ENCODE measurements at regions not wholly inside any gene's neighbourhood (a gene's known extent, or its start where the extent isn't known, plus 50 kb on each side); places are given as distances from the start of the nearest gene placed in this dataset.
A peak's percentile ranks its signal among the peaks of the same experiment; 100 is the strongest.

DNA sequence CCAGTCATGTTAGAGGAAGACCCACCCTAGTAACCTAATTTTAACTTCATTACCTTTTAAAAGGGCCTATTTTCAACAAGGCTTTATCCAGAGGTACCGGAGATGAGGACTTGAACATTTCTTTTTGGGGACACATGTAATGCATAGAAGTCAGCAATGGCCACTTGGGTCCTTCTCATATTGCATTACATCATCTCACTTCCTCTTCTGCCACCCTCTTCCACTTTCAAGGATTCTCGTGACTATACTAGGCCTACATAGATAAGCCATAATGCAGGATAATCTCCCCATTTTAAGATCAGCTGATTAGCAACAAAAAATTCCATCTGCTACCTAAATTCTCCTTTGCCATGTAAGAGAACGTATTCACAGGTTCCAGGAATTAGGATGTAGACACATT lies 557.2 kb downstream of the KCTD12 start:
- no peak overlapping the region for H3K27ac ChIP-seq (ENCODE audit: low read length)
- TF ChIP-seq, protein P1, sequence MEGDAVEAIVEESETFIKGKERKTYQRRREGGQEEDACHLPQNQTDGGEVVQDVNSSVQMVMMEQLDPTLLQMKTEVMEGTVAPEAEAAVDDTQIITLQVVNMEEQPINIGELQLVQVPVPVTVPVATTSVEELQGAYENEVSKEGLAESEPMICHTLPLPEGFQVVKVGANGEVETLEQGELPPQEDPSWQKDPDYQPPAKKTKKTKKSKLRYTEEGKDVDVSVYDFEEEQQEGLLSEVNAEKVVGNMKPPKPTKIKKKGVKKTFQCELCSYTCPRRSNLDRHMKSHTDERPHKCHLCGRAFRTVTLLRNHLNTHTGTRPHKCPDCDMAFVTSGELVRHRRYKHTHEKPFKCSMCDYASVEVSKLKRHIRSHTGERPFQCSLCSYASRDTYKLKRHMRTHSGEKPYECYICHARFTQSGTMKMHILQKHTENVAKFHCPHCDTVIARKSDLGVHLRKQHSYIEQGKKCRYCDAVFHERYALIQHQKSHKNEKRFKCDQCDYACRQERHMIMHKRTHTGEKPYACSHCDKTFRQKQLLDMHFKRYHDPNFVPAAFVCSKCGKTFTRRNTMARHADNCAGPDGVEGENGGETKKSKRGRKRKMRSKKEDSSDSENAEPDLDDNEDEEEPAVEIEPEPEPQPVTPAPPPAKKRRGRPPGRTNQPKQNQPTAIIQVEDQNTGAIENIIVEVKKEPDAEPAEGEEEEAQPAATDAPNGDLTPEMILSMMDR (IDR thresholded peaks at IDR 0.05; ENCODE audit: low read length), result no peak
- TF ChIP-seq EZH2 (optimal IDR thresholded peaks at IDR 0.05; ENCODE audit: low read depth, low read length), result no peak
- no peak for TF ChIP-seq EZH2phosphoT487 (IDR thresholded peaks at IDR 0.05; ENCODE audit: low read length)
- no peaks in the 10 kb centered on the region for H3K36me3 ChIP-seq (replicated peaks; ENCODE audit: insufficient read depth, low read length)
- peaks cover 43% of the 10 kb centered on the region for H3K4me1 ChIP-seq (ENCODE audit: low read length)
- H4K20me1 ChIP-seq (ENCODE audit: insufficient read depth, low read length), result no peaks in the 10 kb centered on the region
- H2AFZ ChIP-seq (ENCODE audit: low read length), result no peak overlapping the region
- H3F3A ChIP-seq (ENCODE audit: insufficient read depth, low read length), result peaks cover 14% of the 10 kb centered on the region
- H3K9me3 ChIP-seq (replicated peaks; ENCODE audit: insufficient read depth, low read length), result no peaks in the 10 kb centered on the region
- H3K79me2 ChIP-seq (ENCODE audit: low read length), result no peaks in the 10 kb centered on the region
- no peak overlapping the region for H3K9ac ChIP-seq (ENCODE audit: low read length)
- no peak overlapping the region for H3K4me2 ChIP-seq (ENCODE audit: low read depth, low read length)
- H3K27me3 ChIP-seq (replicated peaks; ENCODE audit: insufficient read depth, low read length), result no peaks in the 10 kb centered on the region
- DNase-seq, result no peak
- no peaks in the 10 kb centered on the region for H3K9me2 ChIP-seq (replicated peaks; ENCODE audit: insufficient read depth, low read length)
- no peak overlapping the region for H3K4me3 ChIP-seq (ENCODE audit: low read length)

- Histone ChIP-seq H3K79me2 (ENCODE audit: low read length) (no peaks in the 10 kb centered on the region), H3K27ac (ENCODE audit: low read length) (no peak overlapping the region), H3K9me3 (replicated peaks; ENCODE audit: insufficient read depth, low read length) (no peaks in the 10 kb centered on the region), H3K9ac (ENCODE audit: low read length) (no peak overlapping the region), H3K4me1 (ENCODE audit: low read length) (peaks cover 31% of the 10 kb centered on the region), H3K4me3 (ENCODE audit: low read length) (no peak overlapping the region), H3K9me2 (replicated peaks; ENCODE audit: insufficient read depth, low read length) (no peaks in the 10 kb centered on the region), H3K4me2 (ENCODE audit: low read depth, low read length) (no peak overlapping the region), H4K20me1 (ENCODE audit: insufficient read depth, low read length) (no peaks in the 10 kb centered on the region), H2AFZ (ENCODE audit: low read length) (no peak overlapping the region), H3K27me3 (replicated peaks; ENCODE audit: insufficient read depth, low read length) (no peaks in the 10 kb centered on the region), H3K36me3 (replicated peaks; ENCODE audit: insufficient read depth, low read length) (no peaks in the 10 kb centered on the region), H3F3A (ENCODE audit: insufficient read depth, low read length) (no peaks in the 10 kb centered on the region)
- TF ChIP-seq, protein P1 (IDR thresholded peaks at IDR 0.05; ENCODE audit: low read length), result no peak
- no peak for TF ChIP-seq EZH2 (optimal IDR thresholded peaks at IDR 0.05; ENCODE audit: low read depth, low read length)
- peak; percentile 74 for DNase-seq
These were observed 559.9 kb downstream of the KCTD12 start for GRCh38 chr13:76326343-76326742.

- no peaks in the 10 kb centered on the region for H3K4me1 ChIP-seq (ENCODE audit: low read length)
- H3K79me2 ChIP-seq (ENCODE audit: low read length), result no peaks in the 10 kb centered on the region
- H3K27ac ChIP-seq (ENCODE audit: low read length), result no peak overlapping the region
- no peaks in the 10 kb centered on the region for H3F3A ChIP-seq (ENCODE audit: insufficient read depth, low read length)
- H3K9ac ChIP-seq (ENCODE audit: low read length), result no peak overlapping the region
- no peaks in the 10 kb centered on the region for H3K9me2 ChIP-seq (replicated peaks; ENCODE audit: insufficient read depth, low read length)
- H3K36me3 ChIP-seq (replicated peaks; ENCODE audit: insufficient read depth, low read length), result no peaks in the 10 kb centered on the region
- H3K27me3 ChIP-seq (replicated peaks; ENCODE audit: insufficient read depth, low read length), result no peaks in the 10 kb centered on the region
- no peak overlapping the region for H3K4me2 ChIP-seq (ENCODE audit: low read depth, low read length)
- TF ChIP-seq, protein P1 (IDR thresholded peaks at IDR 0.05; ENCODE audit: low read length), result no peak
- TF ChIP-seq EZH2 (optimal IDR thresholded peaks at IDR 0.05; ENCODE audit: low read depth, low read length), result no peak
- TF ChIP-seq EZH2phosphoT487 (IDR thresholded peaks at IDR 0.05; ENCODE audit: low read length), result no peak
- no peak for DNase-seq
- no peak overlapping the region for H2AFZ ChIP-seq (ENCODE audit: low read length)
- no peaks in the 10 kb centered on the region for H4K20me1 ChIP-seq (ENCODE audit: insufficient read depth, low read length)
- no peak overlapping the region for H3K4me3 ChIP-seq (ENCODE audit: low read length)
- H3K9me3 ChIP-seq (replicated peaks; ENCODE audit: insufficient read depth, low read length), result no peaks in the 10 kb centered on the region
These were observed 566.3 kb downstream of the KCTD12 start for GRCh38 chr13:76319921-76320320.

All from MM.1S (cell line).